ENCODE measurements at regions not wholly inside any gene's neighbourhood (a gene's known extent, or its start where the extent isn't known, plus 50 kb on each side); places are given as distances from the start of the nearest gene placed in this dataset.

- TF ChIP-seq CTCF (IDR thresholded peaks at IDR 0.05) (no peak), POLR2A (IDR thresholded peaks at IDR 0.05) (no peak)
These were observed 224.6 kb upstream of the FERD3L start for GRCh38 chr7:19369806-19370205.

All from esophagus squamous epithelium (tissue), 4 donors.